ENCODE measurements at regions not wholly inside any gene's neighbourhood (a gene's known extent, or its start where the extent isn't known, plus 50 kb on each side); places are given as distances from the start of the nearest gene placed in this dataset.

DNA sequence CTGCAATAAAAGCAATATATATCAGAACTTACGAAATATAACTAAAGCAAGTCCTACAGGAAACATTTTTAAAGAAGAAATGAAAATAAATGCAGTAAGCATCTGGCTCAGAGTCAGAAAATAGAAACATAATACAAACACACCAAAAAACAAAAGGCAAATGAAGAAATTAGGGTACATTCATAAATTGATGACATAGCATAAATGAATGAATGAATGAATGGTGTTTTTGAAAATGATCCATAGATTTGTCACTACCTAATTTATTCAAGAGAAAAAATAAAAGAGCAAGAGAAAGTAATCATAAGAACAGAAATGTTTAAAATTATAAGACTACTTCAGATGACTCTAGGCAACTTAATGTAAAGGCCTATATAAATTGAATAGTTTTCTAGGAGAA lies 226.1 kb upstream of the CDH20 start:
- no peak for ATAC-seq
- Histone ChIP-seq H3K36me3 (ENCODE audit: control insufficient read depth, insufficient read depth, low read length) (no peaks in the 10 kb centered on the region), H3K27me3 (ENCODE audit: control insufficient read depth, insufficient read depth, low read length) (no peaks in the 10 kb centered on the region), H3K4me1 (ENCODE audit: control insufficient read depth, insufficient read depth, low read length) (no peaks in the 10 kb centered on the region), H3K4me3 (ENCODE audit: low read length) (no peak overlapping the region), H3K27ac (ENCODE audit: low read length) (no peak overlapping the region), H3K9me3 (ENCODE audit: control insufficient read depth, insufficient read depth, low read length) (peaks cover 2% of the 10 kb centered on the region)
- no peaks in the 10 kb centered on the region for H3K36me3 Mint-ChIP-seq
- H3K4me3 Mint-ChIP-seq: no peak overlapping the region
- peaks cover 8 to 9% of the 10 kb centered on the region in 2 donors for H3K9me3 Mint-ChIP-seq
- TF ChIP-seq, protein P1, sequence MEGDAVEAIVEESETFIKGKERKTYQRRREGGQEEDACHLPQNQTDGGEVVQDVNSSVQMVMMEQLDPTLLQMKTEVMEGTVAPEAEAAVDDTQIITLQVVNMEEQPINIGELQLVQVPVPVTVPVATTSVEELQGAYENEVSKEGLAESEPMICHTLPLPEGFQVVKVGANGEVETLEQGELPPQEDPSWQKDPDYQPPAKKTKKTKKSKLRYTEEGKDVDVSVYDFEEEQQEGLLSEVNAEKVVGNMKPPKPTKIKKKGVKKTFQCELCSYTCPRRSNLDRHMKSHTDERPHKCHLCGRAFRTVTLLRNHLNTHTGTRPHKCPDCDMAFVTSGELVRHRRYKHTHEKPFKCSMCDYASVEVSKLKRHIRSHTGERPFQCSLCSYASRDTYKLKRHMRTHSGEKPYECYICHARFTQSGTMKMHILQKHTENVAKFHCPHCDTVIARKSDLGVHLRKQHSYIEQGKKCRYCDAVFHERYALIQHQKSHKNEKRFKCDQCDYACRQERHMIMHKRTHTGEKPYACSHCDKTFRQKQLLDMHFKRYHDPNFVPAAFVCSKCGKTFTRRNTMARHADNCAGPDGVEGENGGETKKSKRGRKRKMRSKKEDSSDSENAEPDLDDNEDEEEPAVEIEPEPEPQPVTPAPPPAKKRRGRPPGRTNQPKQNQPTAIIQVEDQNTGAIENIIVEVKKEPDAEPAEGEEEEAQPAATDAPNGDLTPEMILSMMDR (IDR thresholded peaks at IDR 0.05): no peak
- no peaks in the 10 kb centered on the region for H3K4me1 Mint-ChIP-seq
- WGBS (ENCODE audit: insufficient coverage): no CpG with 5 or more reads among the region's 1 CpG
- H3K27me3 Mint-ChIP-seq (ENCODE audit: low read depth in 2 of 2): no peaks in the 10 kb centered on the region
- no peak overlapping the region for H3K27ac Mint-ChIP-seq
- intact Hi-C loops (cut with micrococcal nuclease): no loop called here
- no peak for DNase-seq

DNA sequence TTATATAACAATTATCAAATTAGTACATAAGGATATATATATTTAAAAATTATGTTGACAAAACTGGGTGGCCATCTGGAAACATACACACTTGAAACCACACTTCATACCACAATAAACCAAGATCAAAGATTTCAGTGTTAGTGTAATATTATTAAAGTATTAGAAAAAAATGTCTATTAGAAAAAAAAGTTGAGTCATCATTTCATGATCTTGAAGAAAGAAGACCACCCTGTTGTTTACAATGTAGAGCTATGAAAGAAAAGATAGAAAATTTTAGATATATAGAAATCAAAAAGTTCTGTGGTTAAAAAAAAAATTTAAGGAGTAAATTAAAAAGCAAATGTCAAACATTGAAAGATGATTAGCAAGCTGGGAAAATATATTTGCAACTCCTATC lies 224.5 kb upstream of the CDH20 start:
- Mint-ChIP-seq H3K27me3 (ENCODE audit: low read depth in 2 of 2) (no peaks in the 10 kb centered on the region), H3K36me3 (no peaks in the 10 kb centered on the region), H3K9me3 (peaks cover 8 to 9% of the 10 kb centered on the region in 2 donors), H3K4me3 (no peak overlapping the region), H3K4me1 (no peaks in the 10 kb centered on the region), H3K27ac (no peak overlapping the region)
- Histone ChIP-seq H3K4me1 (ENCODE audit: control insufficient read depth, insufficient read depth, low read length) (no peaks in the 10 kb centered on the region), H3K27me3 (ENCODE audit: control insufficient read depth, insufficient read depth, low read length) (no peaks in the 10 kb centered on the region), H3K36me3 (ENCODE audit: control insufficient read depth, insufficient read depth, low read length) (no peaks in the 10 kb centered on the region), H3K4me3 (ENCODE audit: low read length) (no peak overlapping the region), H3K9me3 (ENCODE audit: control insufficient read depth, insufficient read depth, low read length) (no peaks in the 10 kb centered on the region), H3K27ac (ENCODE audit: low read length) (no peak overlapping the region)
- TF ChIP-seq, protein P1 (IDR thresholded peaks at IDR 0.05): no peak
- ATAC-seq (no peak), DNase-seq (no peak)
- intact Hi-C loops (cut with micrococcal nuclease): no loop called here

DNA sequence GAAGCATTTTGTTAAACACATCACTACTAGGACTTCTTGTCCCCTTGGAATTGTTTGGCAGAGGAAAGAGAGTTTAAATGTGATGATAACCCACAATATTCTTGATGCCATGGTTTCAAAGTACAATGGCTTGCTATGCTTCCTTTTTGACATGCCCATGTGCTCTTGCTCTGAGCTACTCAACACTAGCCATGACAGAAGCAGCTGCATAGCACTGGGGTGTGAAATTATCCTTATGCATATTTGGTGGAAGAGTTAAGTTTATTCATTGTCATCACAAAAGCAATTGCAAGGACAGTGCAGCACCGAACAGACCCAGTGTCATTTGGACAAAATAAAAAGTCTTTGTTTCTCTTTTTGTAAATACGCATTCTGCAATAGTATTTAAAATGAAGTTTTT lies 209.9 kb upstream of the CDH20 start:
- peaks cover 3 to 5% of the 10 kb centered on the region in 2 donors for H3K9me3 Mint-ChIP-seq
- H3K4me3 Mint-ChIP-seq: no peak overlapping the region
- Histone ChIP-seq H3K4me1 (ENCODE audit: control insufficient read depth, insufficient read depth, low read length) (no peaks in the 10 kb centered on the region), H3K27ac (ENCODE audit: low read length) (no peak overlapping the region), H3K36me3 (ENCODE audit: control insufficient read depth, insufficient read depth, low read length) (no peaks in the 10 kb centered on the region), H3K4me3 (ENCODE audit: low read length) (no peak overlapping the region), H3K27me3 (ENCODE audit: control insufficient read depth, insufficient read depth, low read length) (no peaks in the 10 kb centered on the region), H3K9me3 (ENCODE audit: control insufficient read depth, insufficient read depth, low read length) (no peaks in the 10 kb centered on the region)
- WGBS (ENCODE audit: insufficient coverage): no CpG with 5 or more reads among the region's 2 CpGs
- no peaks in the 10 kb centered on the region for H3K27me3 Mint-ChIP-seq (ENCODE audit: low read depth in 2 of 2)
- intact Hi-C loops (cut with micrococcal nuclease): no loop called here
- ATAC-seq: no peak
- H3K4me1 Mint-ChIP-seq: no peaks in the 10 kb centered on the region
- TF ChIP-seq, protein P1 (IDR thresholded peaks at IDR 0.05): no peak
- no peaks in the 10 kb centered on the region for H3K36me3 Mint-ChIP-seq
- H3K27ac Mint-ChIP-seq: no peak overlapping the region
- DNase-seq: no peak

DNA sequence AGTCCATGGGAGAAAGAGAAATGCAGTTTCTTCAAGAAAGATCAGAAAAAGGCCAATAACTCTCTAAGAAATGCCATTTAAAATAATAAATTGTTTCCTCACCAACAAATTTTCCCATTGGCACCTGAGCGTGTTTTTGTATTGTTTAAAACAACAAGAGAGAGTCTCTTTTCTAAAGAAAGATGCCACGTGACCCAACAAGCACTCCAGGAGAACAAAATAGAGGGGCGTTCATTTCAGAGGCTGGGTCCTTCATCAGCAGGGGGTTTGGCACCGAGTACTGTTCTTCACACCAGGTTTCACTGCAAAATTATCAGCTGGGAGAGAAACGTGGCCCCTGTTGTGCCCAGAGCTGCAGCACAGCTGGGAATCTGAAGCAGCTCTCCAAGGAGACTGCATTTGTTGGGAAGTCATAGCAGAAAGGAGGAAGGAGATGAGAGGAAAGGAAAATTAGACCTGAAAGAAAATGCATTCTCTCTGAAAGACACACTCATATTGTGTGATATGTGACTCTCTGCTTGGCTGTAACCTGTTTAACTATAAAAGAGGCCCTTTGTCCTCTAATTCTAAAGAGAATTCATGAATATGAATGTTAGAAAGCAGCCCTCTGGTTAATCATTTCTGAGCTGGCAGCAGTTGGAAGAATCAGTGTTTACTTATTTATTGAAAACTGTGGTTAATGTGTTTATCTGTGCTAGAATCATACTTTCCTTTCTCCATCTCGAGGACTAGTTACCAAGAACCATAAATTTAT lies 205.3 kb upstream of the CDH20 start:
- H3K36me3 Mint-ChIP-seq: no peaks in the 10 kb centered on the region

More for the DNA sequence above, 205.3 kb upstream of the CDH20 start:
- TF ChIP-seq, protein P1 (IDR thresholded peaks at IDR 0.05): no peak
- no peaks in the 10 kb centered on the region for H3K9me3 ChIP-seq (ENCODE audit: control insufficient read depth, insufficient read depth, low read length)
- H3K4me1 ChIP-seq (ENCODE audit: control insufficient read depth, insufficient read depth, low read length): no peaks in the 10 kb centered on the region
- H3K4me3 ChIP-seq (ENCODE audit: low read length): no peak overlapping the region
- no peaks in the 10 kb centered on the region for H3K4me1 Mint-ChIP-seq
- H3K27me3 Mint-ChIP-seq (ENCODE audit: low read depth in 2 of 2): no peaks in the 10 kb centered on the region
- peaks cover 2 to 3% of the 10 kb centered on the region in 2 donors for H3K9me3 Mint-ChIP-seq
- H3K36me3 ChIP-seq (ENCODE audit: control insufficient read depth, insufficient read depth, low read length): no peaks in the 10 kb centered on the region
- WGBS (ENCODE audit: insufficient coverage): 70% methylated on average over 5 of the region's 6 CpGs
- DNase-seq (no peak), ATAC-seq (no peak)
- H3K27ac Mint-ChIP-seq: no peak overlapping the region
- intact Hi-C loops (cut with micrococcal nuclease): no loop called here
- H3K4me3 Mint-ChIP-seq: no peak overlapping the region
- H3K27ac ChIP-seq (ENCODE audit: low read length): no peak overlapping the region
- H3K27me3 ChIP-seq (ENCODE audit: control insufficient read depth, insufficient read depth, low read length): no peaks in the 10 kb centered on the region
